ENCODE measurements at regions not wholly inside any gene's neighbourhood (a gene's known extent, or its start where the extent isn't known, plus 50 kb on each side); places are given as distances from the start of the nearest gene placed in this dataset.
"Not testable (repeated sequence)": the region's sequence is repeated elsewhere in the genome, so short reads cannot be mapped to it uniquely, and the experiment has no call there.

DNA sequence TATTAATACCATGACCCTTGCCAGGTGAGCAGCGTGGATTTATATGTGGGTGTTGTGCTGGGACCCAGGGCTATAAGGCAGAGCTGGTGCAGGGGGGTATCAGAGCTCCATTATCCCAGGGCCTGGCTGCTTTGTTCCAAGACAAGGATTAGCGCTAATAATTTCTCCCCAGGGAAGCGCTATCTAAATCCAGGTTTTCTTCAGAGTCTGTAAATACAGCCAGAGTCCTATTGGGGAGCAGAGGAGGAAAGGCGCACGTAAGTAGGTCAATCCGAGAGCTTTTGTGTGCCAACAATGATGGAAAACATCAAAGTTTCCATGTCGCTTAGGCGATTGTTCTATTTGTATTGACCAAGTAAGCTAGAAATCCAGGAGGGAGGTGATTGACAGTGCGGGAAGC, 1009.7 kb downstream of the VRK1 start:
- no peaks in the 10 kb centered on the region for H3K27me3 ChIP-seq
- intact Hi-C loops (cut with DNase I; ENCODE audit: low total_unique reads) = loop anchor here (1.0 kb wide), 1 partner anchor 14 kb away; no protein-coding TSS in a partner anchor
- no peak overlapping the region for H3K4me3 ChIP-seq

DNA sequence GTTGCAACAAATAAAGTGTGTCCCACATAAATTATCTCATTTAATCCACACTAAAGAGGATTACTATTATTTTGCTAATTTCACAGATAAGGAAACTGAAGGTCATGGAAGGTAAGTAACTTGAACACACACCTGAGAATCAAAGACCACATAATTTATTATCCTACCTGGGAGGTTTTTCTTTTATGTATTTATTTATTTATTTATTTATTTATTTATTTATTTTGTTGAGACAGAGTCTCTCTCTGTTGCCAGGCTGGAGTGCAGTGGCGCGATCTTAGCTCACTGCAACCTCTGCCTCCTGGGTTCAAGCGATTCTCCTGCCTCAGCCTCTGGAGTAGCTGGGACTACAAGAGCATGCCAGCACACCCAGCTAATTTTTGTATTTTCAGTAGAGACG, 1011.4 kb downstream of the VRK1 start:
- DNase-seq (ENCODE audit: low spot score in 2 of 2); H3K27ac ChIP-seq; H3K27me3 ChIP-seq; H3K9me3 ChIP-seq; H3K4me3 ChIP-seq; H3K4me1 ChIP-seq; H3K36me3 ChIP-seq; intact Hi-C loops (cut with DNase I; ENCODE audit: low total_unique reads): not testable (repeated sequence)

More for the DNA sequence above, 1009.7 kb downstream of the VRK1 start:
- DNase-seq (ENCODE audit: low spot score in 2 of 2) = no peak
- no peaks in the 10 kb centered on the region for H3K9me3 ChIP-seq
- H3K4me1 ChIP-seq = no peaks in the 10 kb centered on the region
- no peak overlapping the region for H3K27ac ChIP-seq
- TF ChIP-seq POLR2AphosphoS5 (IDR thresholded peaks at IDR 0.05) (no peak), POLR2A (IDR thresholded peaks at IDR 0.05) (no peak)
- TF ChIP-seq, protein P1, sequence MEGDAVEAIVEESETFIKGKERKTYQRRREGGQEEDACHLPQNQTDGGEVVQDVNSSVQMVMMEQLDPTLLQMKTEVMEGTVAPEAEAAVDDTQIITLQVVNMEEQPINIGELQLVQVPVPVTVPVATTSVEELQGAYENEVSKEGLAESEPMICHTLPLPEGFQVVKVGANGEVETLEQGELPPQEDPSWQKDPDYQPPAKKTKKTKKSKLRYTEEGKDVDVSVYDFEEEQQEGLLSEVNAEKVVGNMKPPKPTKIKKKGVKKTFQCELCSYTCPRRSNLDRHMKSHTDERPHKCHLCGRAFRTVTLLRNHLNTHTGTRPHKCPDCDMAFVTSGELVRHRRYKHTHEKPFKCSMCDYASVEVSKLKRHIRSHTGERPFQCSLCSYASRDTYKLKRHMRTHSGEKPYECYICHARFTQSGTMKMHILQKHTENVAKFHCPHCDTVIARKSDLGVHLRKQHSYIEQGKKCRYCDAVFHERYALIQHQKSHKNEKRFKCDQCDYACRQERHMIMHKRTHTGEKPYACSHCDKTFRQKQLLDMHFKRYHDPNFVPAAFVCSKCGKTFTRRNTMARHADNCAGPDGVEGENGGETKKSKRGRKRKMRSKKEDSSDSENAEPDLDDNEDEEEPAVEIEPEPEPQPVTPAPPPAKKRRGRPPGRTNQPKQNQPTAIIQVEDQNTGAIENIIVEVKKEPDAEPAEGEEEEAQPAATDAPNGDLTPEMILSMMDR (IDR thresholded peaks at IDR 0.05) = no peak
- H3K36me3 ChIP-seq = no peaks in the 10 kb centered on the region

DNA sequence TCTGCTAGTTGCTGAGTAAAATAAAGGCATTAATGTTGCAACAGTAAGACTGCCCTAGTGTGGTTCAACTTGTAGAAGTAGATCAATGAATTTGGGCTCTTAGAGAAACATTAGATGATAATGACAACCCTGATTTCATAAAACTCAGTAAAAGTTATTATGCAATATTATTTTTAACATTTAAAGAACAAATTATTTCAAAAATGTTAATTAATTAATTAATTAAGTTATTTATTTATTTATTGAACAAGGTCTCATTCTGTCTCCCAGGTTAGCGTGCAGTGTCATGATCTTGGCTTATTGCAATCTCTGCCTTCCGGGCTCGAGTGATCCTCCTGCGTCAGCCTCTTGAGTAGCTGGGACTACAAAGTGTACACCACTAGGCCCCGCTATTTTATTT, 1016.4 kb downstream of the VRK1 start:
- intact Hi-C loops (cut with DNase I; ENCODE audit: low total_unique reads) = no loop called here
- Histone ChIP-seq H3K36me3 (no peaks in the 10 kb centered on the region), H3K9me3 (peaks cover 0 to 5% of the 10 kb centered on the region in 2 donors), H3K27me3 (no peaks in the 10 kb centered on the region), H3K4me3 (no peak overlapping the region), H3K4me1 (no peaks in the 10 kb centered on the region), H3K27ac (no peak overlapping the region)
- TF ChIP-seq POLR2A (IDR thresholded peaks at IDR 0.05) (no peak), POLR2AphosphoS5 (IDR thresholded peaks at IDR 0.05) (no peak)
- TF ChIP-seq, protein P1 (IDR thresholded peaks at IDR 0.05) = no peak
- DNase-seq (ENCODE audit: low spot score in 2 of 2) = no peak

DNA sequence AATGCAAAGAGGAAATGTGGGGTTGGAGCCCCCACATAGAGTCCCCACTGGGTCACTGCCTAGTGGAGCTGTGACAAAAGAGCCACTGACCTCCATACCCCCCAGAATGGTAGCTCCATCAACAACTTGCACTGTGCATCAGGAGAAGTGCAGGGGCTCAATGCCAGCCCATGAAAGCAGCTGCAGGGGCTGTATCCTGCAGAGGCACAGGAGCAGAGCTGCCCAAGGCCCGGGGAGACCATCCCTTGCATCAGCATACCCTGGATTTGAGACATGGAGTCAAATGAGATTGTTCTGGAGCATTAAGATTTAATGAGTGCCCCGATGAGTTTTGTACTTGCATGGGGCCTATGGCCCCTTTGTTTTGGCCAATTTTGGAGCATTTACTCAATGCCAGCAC, 1023.6 kb downstream of the VRK1 start:
- no peak for DNase-seq (ENCODE audit: low spot score in 2 of 2)
- H3K27ac ChIP-seq = no peak overlapping the region
- intact Hi-C loops (cut with DNase I; ENCODE audit: low total_unique reads) = no loop called here
- H3K4me1 ChIP-seq = no peaks in the 10 kb centered on the region
- no peaks in the 10 kb centered on the region for H3K36me3 ChIP-seq
- peaks cover 0 to 7% of the 10 kb centered on the region in 2 donors for H3K27me3 ChIP-seq
- no peak overlapping the region for H3K4me3 ChIP-seq
- peaks cover 0 to 5% of the 10 kb centered on the region in 2 donors for H3K9me3 ChIP-seq
- TF ChIP-seq, protein P1 (IDR thresholded peaks at IDR 0.05) = no peak
- TF ChIP-seq POLR2AphosphoS5 (IDR thresholded peaks at IDR 0.05) (no peak), POLR2A (IDR thresholded peaks at IDR 0.05) (no peak)

DNA sequence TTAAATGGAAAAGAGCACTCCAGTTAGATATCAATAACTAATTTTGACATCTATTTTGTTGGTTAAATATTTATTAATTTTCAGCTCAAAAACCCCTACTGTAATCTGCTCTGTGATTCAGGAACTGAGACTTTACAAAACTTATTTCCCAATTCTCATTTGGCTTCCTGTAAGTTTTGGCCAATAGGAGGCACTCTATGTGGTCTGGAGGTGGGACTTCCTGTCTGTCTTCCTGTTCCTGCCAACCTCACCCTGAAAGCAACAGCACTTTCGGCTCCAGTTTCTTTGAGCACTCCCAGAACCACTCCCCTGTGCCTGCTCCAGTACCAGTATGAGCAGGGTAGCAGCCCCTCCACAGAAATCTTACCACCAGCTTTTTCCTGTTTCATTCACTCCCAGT, 1027.0 kb downstream of the VRK1 start:
- no peaks in the 10 kb centered on the region for H3K36me3 ChIP-seq
- no peak overlapping the region for H3K27ac ChIP-seq
- no peak for DNase-seq (ENCODE audit: low spot score in 2 of 2)
- H3K27me3 ChIP-seq = peaks cover 0 to 7% of the 10 kb centered on the region in 2 donors
- TF ChIP-seq, protein P1 (IDR thresholded peaks at IDR 0.05) = no peak
- TF ChIP-seq POLR2A (IDR thresholded peaks at IDR 0.05) (no peak), POLR2AphosphoS5 (IDR thresholded peaks at IDR 0.05) (no peak)
- H3K4me3 ChIP-seq = no peak overlapping the region
- H3K4me1 ChIP-seq = no peaks in the 10 kb centered on the region
- intact Hi-C loops (cut with DNase I; ENCODE audit: low total_unique reads) = no loop called here
- no peaks in the 10 kb centered on the region for H3K9me3 ChIP-seq

DNA sequence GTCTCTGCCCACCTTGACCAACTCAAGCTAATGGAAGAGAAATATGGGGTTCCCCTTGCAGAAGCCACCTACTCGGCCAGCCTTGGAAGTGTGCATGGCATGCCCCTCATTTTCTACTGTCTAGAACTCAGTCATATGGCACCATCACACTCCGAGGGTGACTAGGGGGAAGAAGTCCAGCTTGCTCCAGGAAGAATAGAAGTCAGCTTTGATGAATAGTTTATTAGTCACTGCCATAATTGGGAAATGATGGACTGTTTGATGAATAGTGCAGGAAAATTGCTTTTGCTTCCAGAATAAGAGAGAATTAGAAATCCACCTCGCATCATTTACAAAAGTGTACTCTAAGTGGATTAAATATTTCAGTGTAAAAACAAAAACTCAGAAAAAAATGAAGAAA, 1030.6 kb downstream of the VRK1 start:
- peaks cover 0 to 1% of the 10 kb centered on the region in 2 donors for H3K27me3 ChIP-seq
- no peak for TF ChIP-seq POLR2AphosphoS5 (IDR thresholded peaks at IDR 0.05)
- TF ChIP-seq POLR2A (IDR thresholded peaks at IDR 0.05) = no peak
- TF ChIP-seq, protein P1 (IDR thresholded peaks at IDR 0.05) = no peak
- no peak overlapping the region for H3K27ac ChIP-seq
- no peak overlapping the region for H3K4me3 ChIP-seq
- H3K9me3 ChIP-seq = no peaks in the 10 kb centered on the region
- intact Hi-C loops (cut with DNase I; ENCODE audit: low total_unique reads) = no loop called here
- no peaks in the 10 kb centered on the region for H3K4me1 ChIP-seq
- DNase-seq (ENCODE audit: low spot score in 2 of 2) = no peak
- no peaks in the 10 kb centered on the region for H3K36me3 ChIP-seq

Data from breast epithelium (tissue), 4 donors.